Type B pancreatic cell (in vitro differentiated cells): ENCODE measurements at regions not wholly inside any gene's neighbourhood (a gene's known extent, or its start where the extent isn't known, plus 50 kb on each side); places are given as distances from the start of the nearest gene placed in this dataset.

ENCODE experiments used
- DNase-seq: peaks from one replicate; pipeline ENCODE4 v3.0.0; 2021; ENCODE audit warnings: mixed read lengths; ENCODE audit not compliant: unreplicated experiment; ENCODE audit errors: extremely low spot score
- H3K27ac Mint-ChIP-seq: 2 replicates; pipeline ENCODE4 v1.8.0; 2021; ENCODE audit warnings: mild to moderate bottlenecking, mixed read lengths
- H3K27me3 Mint-ChIP-seq: 2 replicates; pipeline ENCODE4 v1.8.0; 2021; ENCODE audit warnings: mixed read lengths
- H3K36me3 Mint-ChIP-seq: 2 replicates; pipeline ENCODE4 v1.8.0; 2021; ENCODE audit warnings: mixed read lengths
- H3K4me1 Mint-ChIP-seq: one replicate; pipeline ENCODE4 v1.8.0; 2021; ENCODE audit warnings: mixed read lengths; ENCODE audit not compliant: unreplicated experiment
- H3K4me3 Mint-ChIP-seq: 2 replicates; pipeline ENCODE4 v1.8.0; 2021; ENCODE audit warnings: mild to moderate bottlenecking, mixed read lengths
- H3K9me3 Mint-ChIP-seq: 2 replicates; pipeline ENCODE4 v1.8.0; 2021; ENCODE audit warnings: mixed read lengths
- CTCF ChIP-seq: fragments of 200-600 bp; sonication (generic); conservative IDR thresholded peaks from 2 replicates; pipeline ENCODE4 v1.5.0; 2021; ENCODE audit warnings: antibody characterized with exemption, mild to moderate bottlenecking

- H3K9me3 Mint-ChIP-seq, result no peaks in the 10 kb centered on the region
- no peaks in the 10 kb centered on the region for H3K27me3 Mint-ChIP-seq
- no peak overlapping the region for H3K4me3 Mint-ChIP-seq
- H3K4me1 Mint-ChIP-seq, result peaks cover 8% of the 10 kb centered on the region
- no peak for TF ChIP-seq CTCF
- H3K27ac Mint-ChIP-seq, result no peak overlapping the region
- DNase-seq, result no peak
- no peaks in the 10 kb centered on the region for H3K36me3 Mint-ChIP-seq
Measured at GRCh38 chr1:8249838-8250237, 68.1 kb upstream of the SLC45A1 start.

GRCh38 chr1:8247811-8248436, 70.0 kb upstream of the SLC45A1 start:
- peaks cover 4% of the 10 kb centered on the region for H3K4me1 Mint-ChIP-seq
- no peaks in the 10 kb centered on the region for H3K9me3 Mint-ChIP-seq
- no peak for DNase-seq
- H3K27ac Mint-ChIP-seq, result no peak overlapping the region
- H3K36me3 Mint-ChIP-seq, result no peaks in the 10 kb centered on the region
- no peak overlapping the region for H3K4me3 Mint-ChIP-seq
- TF ChIP-seq CTCF, result no peak
- H3K27me3 Mint-ChIP-seq, result no peaks in the 10 kb centered on the region

GRCh38 chr1:8244304-8244703, 73.6 kb upstream of the SLC45A1 start:
- DNase-seq, result no peak
- H3K36me3 Mint-ChIP-seq, result no peaks in the 10 kb centered on the region
- no peak for TF ChIP-seq CTCF
- H3K9me3 Mint-ChIP-seq, result no peaks in the 10 kb centered on the region
- no peak overlapping the region for H3K27ac Mint-ChIP-seq
- H3K27me3 Mint-ChIP-seq, result no peaks in the 10 kb centered on the region
- H3K4me1 Mint-ChIP-seq, result peaks cover 4% of the 10 kb centered on the region
- H3K4me3 Mint-ChIP-seq, result no peak overlapping the region

GRCh38 chr1:8242498-8242897, 75.4 kb upstream of the SLC45A1 start:
- no peak for TF ChIP-seq CTCF
- H3K4me3 Mint-ChIP-seq, result no peak overlapping the region

GRCh38 chr1:8241417-8242014, 76.4 kb upstream of the SLC45A1 start:
- no peak overlapping the region for H3K27ac Mint-ChIP-seq
- H3K27me3 Mint-ChIP-seq, result no peaks in the 10 kb centered on the region

More at GRCh38 chr1:8242498-8242897, 75.4 kb upstream of the SLC45A1 start:
- no peak for DNase-seq
- H3K4me1 Mint-ChIP-seq, result peaks cover 17% of the 10 kb centered on the region
- no peaks in the 10 kb centered on the region for H3K9me3 Mint-ChIP-seq
- no peak overlapping the region for H3K27ac Mint-ChIP-seq
- no peaks in the 10 kb centered on the region for H3K36me3 Mint-ChIP-seq
- H3K27me3 Mint-ChIP-seq, result no peaks in the 10 kb centered on the region

More at GRCh38 chr1:8241417-8242014, 76.4 kb upstream of the SLC45A1 start:
- DNase-seq, result no peak
- peaks cover 17% of the 10 kb centered on the region for H3K4me1 Mint-ChIP-seq
- no peaks in the 10 kb centered on the region for H3K36me3 Mint-ChIP-seq
- no peak for TF ChIP-seq CTCF
- H3K9me3 Mint-ChIP-seq, result no peaks in the 10 kb centered on the region
- no peak overlapping the region for H3K4me3 Mint-ChIP-seq
